Occipital lobe (tissue), 1 donor: ENCODE measurements at regions not wholly inside any gene's neighbourhood (a gene's known extent, or its start where the extent isn't known, plus 50 kb on each side); places are given as distances from the start of the nearest gene placed in this dataset.

Source experiments
- DNase-seq: peaks from one replicate; lab custom pipeline; 2025; lab: John Stamatoyannopoulos, UW

- no peak for DNase-seq
Observed at GRCh38 chr12:28814246-28814645, 334.8 kb upstream of the FAR2 start.

- no peak for DNase-seq
Observed at GRCh38 chr12:28817524-28817923, 331.6 kb upstream of the FAR2 start.

- no peak for DNase-seq
Observed at GRCh38 chr12:28824193-28824846, 324.8 kb upstream of the FAR2 start.

DNA sequence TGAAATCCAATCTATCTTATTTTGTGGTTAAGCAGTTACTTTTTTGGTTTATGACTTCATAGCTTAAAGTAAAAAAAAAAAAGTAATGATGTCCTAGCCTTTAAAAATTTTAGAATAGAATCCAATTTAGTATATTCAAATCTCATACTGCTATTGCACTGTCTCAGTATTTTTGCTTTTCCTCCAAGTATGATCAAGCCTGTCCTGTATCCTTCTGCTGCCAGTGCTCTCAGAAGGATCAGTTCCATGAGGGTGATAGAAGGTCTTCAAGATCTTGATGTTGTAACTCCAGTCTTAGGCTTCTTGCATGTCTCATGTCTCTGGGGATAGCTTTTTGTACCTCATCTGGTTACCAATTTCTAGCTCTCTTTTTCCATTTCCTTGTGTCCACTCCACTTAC is 324.2 kb upstream of the FAR2 start:
- DNase-seq, result no peak

DNA sequence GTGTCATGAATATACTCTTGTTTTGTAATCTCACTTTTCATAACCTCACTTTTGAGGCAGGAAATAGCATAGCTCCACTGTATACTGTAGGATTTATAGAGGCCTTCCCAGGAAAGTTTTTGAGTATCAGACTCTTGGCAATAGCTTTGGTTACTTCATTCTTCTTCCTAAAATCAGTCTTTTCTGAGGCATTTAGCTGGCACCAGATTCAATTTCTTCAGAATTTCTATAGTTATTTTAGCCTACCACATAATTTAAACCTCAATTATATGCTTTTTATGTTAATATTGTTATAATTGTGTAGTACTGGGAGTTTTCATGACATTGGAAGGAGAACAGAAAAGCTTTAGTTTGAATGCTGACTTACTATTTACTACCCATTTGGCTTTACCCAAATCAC is 322.3 kb upstream of the FAR2 start:
- DNase-seq, result no peak

DNA sequence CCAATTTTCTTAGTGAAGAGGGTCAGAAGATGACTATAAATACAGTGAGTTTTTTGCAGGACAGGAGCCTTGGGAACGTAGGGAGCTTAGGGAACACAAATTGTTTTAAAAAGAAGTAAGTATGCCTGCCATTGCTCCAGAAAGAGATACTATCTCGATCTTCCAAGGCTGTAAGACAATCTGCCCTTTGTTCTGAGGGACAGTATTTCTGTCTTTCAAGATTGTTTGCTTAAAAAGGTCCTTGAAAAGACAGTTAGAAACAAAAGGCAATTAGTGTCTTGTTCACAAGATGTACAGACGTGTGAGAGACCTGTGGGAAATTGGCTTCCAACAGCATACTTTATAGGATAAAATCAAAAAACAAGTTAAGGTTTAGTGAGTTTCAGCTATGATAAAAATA is 321.2 kb upstream of the FAR2 start:
- DNase-seq, result no peak

DNA sequence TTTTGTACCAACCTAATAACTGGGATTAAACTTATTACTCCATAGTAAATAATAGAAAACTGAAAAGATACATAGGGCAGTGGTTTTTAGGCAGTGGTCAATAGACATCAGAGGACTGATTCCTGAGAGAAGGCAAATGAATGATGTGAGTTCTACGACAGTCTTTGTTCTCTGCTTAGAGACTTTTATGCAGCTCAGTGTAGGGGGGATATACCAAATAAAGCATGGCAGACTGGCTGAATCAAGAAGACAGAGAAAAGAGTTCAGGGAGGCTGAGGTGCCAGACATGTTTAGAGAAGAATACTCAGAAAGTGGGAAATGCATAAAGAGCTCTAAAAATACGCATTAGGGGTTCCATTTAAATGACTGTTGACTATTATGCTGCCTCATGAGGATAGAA is 320.8 kb upstream of the FAR2 start:
- no peak for DNase-seq

DNA sequence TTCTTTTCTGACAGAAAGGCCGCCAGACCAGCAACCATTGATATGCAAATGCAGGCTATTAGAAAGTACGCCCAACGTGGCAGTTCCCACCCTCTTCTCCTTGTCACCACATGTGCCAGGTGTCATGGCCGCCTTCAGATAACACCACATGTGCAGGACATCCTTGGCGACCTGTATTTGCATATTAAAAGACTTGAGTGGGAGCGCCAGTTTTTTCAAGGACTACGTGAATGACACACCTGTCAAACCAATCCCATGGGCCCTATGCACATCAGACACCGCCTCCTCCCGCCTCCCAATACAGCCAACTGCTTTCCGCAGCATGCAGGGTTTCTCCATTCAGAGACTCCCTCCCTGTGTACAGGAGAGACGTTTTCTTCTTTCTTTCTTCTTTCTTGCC is 318.6 kb upstream of the FAR2 start:
- no peak for DNase-seq

- DNase-seq, result no peak
Observed at GRCh38 chr12:28844718-28845117, 304.4 kb upstream of the FAR2 start.

- no peak for DNase-seq
Observed at GRCh38 chr12:28851781-28852180, 297.3 kb upstream of the FAR2 start.

DNA sequence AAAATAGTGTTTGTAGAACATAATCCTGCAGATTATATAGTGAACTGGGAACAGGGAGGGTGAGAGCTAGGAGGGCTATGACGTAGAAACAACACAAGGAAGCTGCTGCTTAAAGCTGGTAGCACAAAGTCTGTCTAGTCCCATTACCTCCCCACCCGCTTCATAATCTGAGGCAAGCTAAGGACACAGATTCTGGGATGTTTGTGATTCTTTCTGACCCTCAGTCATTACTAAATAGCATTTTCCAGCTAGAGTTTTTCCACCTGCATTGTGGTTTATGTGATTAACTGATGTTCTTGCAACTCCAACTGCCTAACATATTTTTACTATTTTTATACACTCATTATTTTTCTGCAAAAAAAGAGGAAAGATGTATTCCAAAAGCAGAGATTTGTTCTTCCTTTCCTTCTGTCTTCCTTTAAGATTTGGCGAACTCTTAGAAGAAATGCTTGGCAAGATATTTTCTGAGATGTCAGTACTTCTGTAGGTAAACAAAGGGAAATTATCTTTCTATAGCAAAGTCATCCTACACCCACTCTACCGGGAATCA is 293.2 kb upstream of the FAR2 start:
- DNase-seq, result no peak

- no peak for DNase-seq
Observed at GRCh38 chr12:28857369-28857768, 291.7 kb upstream of the FAR2 start.

DNA sequence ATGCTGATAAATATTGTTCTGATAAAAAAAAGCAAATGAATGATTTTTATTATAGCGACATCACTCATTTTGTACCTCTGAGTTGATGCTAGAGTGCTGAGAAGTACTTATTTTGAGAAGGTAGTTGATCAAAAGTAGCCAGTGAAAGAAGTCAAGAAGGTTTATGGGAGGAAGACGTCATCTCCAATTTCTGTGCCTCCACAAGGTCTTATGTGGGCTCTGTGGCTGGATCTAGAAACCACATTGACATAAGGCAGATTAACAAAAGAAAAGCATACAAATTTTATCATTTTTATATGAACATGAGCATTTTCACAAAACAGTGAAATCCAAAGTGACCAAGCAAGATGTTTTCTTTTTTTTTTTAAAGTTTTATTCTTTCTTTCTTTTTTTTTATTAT is 289.5 kb upstream of the FAR2 start:
- no peak for DNase-seq

GRCh38 chr12:28865776-28866175 is 283.3 kb upstream of the FAR2 start:
- no peak for DNase-seq

DNA sequence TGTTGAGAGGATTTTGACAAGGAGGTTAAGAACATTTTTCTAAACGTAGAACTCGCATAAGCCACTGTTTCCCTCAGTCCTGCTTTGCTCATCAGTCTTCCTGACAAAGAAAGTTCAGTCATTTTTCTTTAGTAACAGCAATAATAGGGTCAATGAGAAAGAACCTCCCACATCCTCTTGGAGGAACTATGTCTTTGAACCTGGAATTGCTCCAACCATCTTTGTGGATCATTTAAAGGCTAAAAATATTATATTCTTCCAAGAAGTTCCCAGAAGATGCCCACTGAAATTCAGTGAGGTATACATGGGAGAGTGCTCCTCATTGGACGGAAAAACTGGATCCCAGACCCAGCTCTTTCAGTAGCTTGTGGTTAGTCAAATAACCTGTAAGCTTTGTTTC is 282.8 kb upstream of the FAR2 start:
- DNase-seq, result no peak

- no peak for DNase-seq
Observed at GRCh38 chr12:28866715-28867503, 282.2 kb upstream of the FAR2 start.

- DNase-seq, result no peak
Observed at GRCh38 chr12:28868414-28868813, 280.7 kb upstream of the FAR2 start.

GRCh38 chr12:28869197-28869596 is 279.9 kb upstream of the FAR2 start:
- DNase-seq, result no peak

- DNase-seq, result no peak
Observed at GRCh38 chr12:28870839-28871440, 278.1 kb upstream of the FAR2 start.

DNA sequence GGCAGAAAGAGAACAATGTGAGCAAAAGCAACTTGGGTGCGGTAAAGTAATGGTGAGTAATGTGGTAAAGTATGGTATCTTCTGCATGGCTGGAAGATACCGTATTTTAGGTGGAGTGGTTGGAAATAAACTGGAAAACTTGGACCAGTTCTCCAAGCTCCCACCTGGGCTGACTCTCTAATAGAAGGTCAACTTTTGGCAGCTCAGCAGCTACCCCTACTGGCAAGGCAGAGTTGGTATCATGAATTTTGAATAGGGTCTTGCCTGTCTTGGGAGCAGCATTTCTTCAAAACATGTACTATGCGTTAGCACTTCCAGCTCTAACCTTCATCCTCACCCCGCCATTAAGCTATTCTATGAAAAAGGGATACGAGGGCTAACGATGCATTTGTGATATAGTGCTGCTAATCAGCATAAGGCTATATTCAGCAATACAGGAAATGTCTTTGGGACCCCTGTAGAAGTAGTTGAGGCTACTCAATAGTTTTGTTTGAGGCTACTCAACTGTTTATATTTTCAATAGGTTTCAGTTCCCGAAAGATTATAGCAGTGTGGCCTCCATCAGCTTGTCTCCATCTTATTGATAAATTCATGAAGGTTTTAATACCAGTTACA is 276.3 kb upstream of the FAR2 start:
- peak; percentile 15 for DNase-seq

DNA sequence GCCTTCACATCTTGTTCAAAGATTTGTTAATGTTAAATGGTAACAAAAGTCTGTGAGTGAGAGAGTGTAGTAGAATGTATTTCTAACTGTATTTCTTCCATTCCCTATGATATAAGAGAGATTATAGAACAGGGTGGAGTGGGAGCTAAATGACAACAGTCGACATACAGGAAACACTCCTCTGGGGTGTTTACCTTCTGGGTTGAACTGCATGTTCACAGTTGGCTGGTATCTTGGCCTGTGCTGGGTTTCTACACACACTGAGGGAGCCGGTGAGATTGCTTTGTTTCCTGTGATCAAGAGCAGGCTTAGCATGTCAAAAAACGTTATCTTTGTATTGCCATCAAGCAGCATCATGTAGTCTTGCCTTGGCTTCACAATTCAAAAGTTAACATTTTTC is 274.3 kb upstream of the FAR2 start:
- no peak for DNase-seq

DNA sequence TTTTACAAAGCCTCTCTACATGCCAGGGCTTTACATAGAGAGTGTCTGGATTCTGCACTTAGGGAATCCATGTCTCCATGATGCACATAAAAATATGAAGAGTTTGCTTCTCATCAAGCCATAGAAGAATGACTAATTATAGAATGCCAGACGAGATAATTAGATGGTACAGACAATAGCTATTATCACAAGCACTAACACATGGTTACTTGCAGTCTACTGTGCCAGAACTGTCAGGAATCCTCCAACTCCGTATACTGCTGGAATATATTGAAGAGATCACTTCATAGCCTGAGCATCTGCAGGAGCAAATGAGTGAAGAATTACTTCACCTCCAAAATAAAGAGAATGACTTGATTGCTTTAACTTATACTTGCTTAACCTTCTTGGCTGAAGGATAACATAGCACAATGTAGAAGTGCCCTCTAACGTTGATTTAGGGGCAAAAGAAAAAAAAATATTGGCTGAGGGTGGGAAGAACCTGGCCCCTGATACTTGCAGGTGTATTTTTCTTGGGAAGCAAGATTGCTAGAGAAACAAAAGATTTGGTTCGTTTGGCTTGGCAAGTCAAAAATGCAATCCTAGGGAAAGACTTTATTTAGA is 272.8 kb upstream of the FAR2 start:
- DNase-seq, result no peak
